H54 (cell line): ENCODE measurements at regions not wholly inside any gene's neighbourhood (a gene's known extent, or its start where the extent isn't known, plus 50 kb on each side); places are given as distances from the start of the nearest gene placed in this dataset.
"Not testable (repeated sequence)": the region's sequence is repeated elsewhere in the genome, so short reads cannot be mapped to it uniquely, and the experiment has no call there.

Experiments used
- DNase-seq: peaks from one replicate; pipeline ENCODE4 v3.0.0; 2011; ENCODE audit warnings: low spot score, mixed read lengths; ENCODE audit not compliant: insufficient read length
- FAIRE-seq: peaks from 3 replicates; lab custom pipeline; 2011; peaks lifted over from hg19 to GRCh38; lab: Jason Lieb, UNC
- POLR2A ChIP-seq: IDR thresholded peaks from 2 replicates; pipeline ENCODE4 v1.6.1; 2011; ENCODE audit warnings: low read depth, mild to moderate bottlenecking, low read length

DNA sequence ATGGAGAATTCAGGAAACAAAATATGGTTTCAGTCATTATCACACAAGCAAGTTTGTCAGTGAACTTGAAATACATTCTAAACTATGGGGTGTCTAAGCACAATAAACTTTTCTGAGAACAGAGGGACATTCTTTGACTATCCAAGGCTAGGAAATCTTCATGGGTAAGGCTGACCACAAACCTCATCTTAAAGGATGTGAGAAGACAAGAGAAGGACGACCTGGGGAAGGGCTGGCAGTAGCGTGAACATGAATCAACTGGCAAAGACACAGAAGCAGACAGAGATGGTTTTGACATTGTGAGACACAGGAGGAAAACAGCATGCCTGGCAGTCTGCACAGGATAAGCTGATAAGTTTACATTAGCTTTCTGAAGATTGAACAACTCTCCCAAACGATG lies 752.4 kb upstream of the SLC8A1 start:
- TF ChIP-seq POLR2A: no peak
- no peak for FAIRE-seq
- DNase-seq: no peak

DNA sequence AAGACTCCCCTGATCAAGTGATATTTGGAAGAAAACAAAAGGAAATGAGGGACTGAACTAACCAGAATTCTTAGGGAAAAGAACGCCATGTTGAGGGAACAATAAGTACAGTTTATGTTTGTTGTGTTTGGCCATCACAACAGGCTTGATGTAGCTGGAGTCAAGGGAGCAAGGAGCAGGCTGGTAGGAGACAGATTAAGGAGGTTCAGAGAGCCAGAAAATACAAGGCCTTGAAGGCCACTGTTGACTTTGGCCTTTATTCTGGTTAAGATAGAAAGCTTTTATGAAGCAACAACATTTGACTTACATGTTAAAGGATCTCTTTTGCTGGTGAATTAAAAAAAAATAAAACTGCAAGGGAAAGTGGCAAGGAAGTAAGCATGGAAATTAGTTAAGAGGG lies 754.1 kb upstream of the SLC8A1 start:
- no peak for FAIRE-seq
- no peak for TF ChIP-seq POLR2A
- DNase-seq: no peak

DNA sequence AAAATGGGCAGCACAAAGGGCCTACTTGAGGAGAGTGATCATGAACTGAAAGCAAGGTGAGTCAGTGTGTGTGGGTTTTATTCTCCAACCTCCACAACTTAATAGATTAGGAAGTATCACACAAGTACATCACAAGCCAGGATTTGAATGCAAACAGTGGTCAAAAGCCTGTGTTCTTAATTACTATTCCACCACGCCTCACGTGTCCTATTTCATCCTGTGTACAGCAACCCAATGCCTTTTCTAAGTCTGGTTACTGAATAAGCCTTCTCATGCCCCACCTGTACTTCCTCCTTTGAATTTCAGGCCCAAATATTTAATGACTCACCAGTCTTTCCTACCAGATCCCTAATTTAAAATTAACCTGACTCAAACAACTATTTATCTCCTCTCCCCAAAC lies 755.7 kb upstream of the SLC8A1 start:
- no peak for FAIRE-seq
- no peak for DNase-seq
- TF ChIP-seq POLR2A: no peak

DNA sequence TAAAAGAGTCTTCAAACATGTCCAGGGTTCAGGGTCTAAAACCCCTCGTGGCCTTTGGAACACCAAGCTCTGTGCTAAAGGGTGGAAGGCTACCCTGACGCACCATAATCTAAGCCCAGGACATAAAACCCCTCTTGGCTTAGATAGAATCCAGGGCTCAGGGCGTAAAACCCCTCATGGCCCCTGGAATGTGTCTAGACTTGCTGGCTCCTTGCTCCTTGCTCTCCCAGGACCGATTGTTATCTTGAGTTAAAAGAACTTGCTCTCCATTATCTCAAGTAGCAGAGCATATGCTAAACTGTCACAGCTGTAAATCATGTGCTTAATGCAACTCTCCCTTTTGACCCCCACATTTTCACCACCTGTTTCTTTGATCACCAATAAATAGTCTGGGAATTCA lies 758.1 kb upstream of the SLC8A1 start:
- DNase-seq, FAIRE-seq: not testable (repeated sequence)

DNA sequence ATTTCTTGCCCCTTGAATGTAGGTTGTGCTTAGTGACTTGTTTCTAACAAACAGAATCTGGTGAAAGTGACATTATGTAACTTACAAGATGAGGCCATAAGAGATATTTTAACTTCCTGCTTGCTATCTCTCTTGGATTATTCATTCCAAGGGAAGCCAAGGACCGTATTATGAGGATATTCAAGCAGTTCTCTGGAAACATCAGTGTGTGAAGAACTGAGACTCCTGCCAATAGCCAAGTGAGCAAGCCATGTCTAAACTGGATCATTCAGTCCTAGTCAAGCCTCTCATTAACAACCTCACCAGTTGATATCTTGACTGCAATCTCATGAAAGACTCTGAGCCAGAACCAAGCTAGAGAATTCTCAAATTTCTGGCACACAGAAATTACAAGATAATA lies 765.1 kb upstream of the SLC8A1 start:
- TF ChIP-seq POLR2A: no peak
- DNase-seq: no peak

DNA sequence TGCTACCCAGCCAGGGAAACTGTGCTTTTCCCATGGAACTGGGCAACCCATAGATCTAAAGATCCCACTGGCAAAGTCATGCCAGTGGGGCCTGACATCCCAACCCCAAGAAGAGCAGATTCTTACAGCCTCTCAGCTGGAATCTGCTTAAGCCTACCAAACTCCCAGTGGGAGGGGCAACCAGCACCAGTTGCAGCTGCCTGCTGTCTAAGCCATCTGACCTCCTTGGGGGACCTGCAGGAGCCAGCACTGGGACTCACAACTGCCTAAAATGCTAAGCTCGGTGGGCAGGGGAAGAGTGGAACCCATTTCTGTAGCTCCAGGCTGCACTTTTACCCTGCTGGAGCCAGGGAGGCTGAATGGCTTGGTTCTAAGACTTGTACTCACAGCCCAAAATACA lies 770.7 kb upstream of the SLC8A1 start:
- no peak for TF ChIP-seq POLR2A

More for the DNA sequence above, 765.1 kb upstream of the SLC8A1 start:
- no peak for FAIRE-seq

DNA sequence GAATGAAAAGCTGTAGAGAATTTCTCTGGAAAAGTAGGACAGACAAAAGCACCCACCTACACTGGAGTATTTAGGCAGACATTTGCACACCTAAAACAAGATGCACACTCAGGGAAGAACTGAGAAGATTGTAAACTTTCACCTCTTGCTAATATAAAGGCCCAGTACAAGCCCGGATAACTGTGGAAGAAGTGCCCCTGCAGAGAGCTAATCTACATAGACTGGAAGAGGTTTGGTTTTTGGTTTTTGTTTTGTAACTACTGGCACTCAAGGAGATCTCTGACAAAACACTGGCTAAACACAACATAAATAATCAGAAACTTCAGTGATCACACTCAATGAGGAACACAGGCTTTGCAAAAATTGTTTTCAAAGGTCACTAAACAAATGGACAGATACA lies 782.2 kb upstream of the SLC8A1 start:
- TF ChIP-seq POLR2A: no peak
- FAIRE-seq: no peak
- DNase-seq: no peak

More for the DNA sequence above, 770.7 kb upstream of the SLC8A1 start:
- FAIRE-seq: no peak
- DNase-seq: no peak

DNA sequence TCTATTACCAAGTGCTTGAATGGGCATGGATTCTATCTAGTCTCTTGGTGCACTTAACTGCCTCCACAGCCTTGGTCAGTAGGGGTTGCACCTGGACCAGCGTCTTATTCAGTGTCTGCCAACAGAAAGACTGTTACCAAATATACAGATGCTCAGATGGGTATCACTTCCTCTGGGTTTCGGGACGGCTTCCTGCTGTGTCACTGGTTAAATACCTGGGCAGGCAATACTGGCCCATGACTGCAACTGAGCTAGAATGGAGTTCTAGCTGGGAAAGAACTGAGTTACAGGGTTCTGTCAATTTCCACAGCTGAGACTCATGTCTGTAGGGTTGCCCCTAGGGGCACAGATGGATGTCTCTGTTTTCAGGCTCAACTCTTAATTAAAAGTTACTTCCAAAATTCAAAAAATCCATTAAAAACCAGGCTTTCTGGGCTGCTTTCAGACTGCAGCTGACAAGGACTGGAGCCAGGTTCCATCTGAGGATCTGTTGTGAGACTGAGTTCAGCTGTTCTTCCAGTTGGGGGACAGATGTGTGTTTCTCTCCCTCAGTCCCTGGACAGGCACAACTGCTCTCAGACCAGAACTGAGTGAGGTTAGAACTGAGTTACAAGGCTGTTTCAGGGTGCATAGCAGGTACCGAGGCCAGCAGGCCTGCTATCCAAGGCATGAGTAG lies 789.6 kb upstream of the SLC8A1 start:
- no peak for DNase-seq
- no peak for TF ChIP-seq POLR2A
- FAIRE-seq: no peak

DNA sequence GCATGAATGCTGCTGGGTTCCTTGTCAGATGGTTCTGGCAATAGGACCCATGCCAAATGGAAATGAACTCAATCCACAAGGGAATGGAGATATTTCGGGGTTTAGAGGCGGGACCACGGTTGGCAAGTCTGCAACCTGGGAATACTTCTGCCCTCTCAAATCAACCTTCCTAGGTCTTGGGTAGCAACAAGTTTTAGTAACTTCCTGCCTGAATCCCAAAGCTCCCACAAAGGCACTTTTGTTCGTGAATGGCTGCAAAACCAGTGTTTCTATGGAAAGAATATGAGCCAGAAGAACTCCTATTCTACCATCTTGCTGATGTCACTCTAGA lies 790.1 kb upstream of the SLC8A1 start:
- FAIRE-seq (no peak), DNase-seq (no peak)
- TF ChIP-seq POLR2A: no peak

DNA sequence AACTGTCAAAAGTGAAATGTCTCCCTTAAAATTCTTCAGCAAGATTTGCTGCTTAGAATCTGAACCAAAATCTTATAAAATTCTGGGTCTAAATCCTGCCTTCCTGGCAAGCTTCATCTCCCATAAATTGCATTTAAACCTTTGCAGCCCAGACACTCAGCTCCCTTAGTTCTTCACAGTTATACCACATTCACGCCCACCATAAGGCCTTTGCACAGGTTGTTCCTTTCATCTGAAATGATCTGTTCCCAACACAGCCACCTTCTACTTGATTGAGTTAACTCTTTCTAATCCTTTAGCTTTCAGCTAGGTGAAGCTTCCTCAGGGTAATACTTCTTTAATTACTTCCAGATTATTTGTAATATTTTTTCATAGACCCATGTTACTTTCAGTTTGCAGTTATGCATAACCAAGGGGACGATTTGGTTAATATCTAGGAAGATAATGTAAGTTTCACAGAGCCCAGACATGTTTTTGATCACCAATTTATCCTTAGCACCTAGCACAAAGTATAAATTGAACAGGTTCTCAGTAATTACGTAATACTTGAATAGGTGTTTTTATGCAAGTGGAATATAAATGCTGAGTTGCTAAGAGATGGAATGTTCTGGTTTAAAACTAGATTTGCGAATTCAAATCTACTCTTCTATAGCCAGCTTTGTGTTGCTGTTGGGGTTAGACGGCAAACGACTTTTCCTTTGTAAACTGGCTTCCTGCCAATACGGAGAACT lies 779.7 kb upstream of the PKDCC start:
- DNase-seq: no peak
- FAIRE-seq: no peak
- TF ChIP-seq POLR2A: no peak

DNA sequence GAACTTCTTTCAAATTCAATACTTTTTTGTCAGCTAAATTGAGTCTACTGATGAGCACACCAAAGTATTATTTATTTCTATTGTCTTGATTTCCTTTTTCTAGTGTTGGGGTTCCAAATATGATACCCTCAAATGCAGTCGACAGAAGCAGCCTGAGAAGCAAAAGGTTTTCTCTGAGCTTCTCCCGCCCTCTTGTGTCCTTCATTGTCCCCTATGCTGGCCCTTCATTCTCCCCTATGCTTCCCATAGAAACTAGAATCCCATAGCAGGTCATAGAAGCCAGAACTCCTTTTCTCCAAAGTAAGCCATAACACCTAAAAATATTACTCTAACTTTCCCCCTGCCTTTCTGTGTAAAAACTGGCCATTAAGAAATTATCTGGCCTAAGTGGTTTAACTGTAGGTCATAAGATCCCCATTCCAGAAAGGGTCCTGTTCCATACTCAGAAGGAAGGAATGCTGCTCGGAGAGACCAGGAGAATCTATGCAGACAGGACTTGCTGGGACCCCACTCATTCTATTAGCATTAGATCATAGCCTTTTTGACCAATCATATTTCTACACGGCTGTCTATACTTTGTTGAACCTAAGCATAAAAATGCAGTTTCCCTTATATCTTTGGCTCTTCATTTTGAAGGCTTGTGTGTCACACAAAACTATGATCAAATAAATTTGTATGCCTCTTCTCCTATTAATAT lies 764.6 kb upstream of the PKDCC start:
- DNase-seq (no peak), FAIRE-seq (no peak)
- no peak for TF ChIP-seq POLR2A

DNA sequence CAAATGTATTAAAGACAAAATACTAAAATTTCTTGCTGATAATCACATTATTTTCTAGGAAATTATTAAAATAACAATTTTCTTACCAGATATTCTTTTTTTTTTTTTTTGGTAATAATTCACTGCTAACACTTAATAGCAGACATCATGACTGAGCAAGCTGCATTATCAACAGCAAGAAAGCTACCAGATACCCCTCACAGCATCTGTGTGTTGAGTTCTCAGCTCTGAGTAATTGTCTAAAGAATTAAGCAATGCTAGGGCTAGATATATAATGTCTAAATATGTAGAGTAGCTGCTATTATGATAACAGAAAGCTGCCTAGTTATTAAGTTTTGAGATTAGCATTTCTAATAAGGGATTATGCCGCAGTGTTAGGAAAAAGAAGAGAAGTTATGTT lies 754.3 kb upstream of the PKDCC start:
- no peak for DNase-seq
- no peak for FAIRE-seq
- TF ChIP-seq POLR2A: no peak

DNA sequence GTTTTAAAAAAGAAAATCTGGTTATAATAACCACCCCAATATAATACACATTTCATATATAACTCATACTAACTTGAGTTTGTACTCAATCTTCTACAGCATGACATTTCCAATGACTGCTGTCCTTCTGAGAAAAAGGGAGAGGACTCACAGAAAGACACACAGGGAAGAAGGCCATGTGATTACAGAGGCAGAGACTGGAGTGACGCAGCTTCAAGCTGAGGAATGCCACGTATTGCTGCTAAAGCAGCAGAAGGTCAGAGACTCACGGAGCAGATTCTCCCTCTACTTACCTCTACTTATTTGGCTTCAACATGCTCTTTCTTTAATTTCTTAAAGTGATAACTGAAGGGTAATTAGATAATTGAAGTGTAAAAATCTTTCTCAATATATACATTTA lies 753.5 kb upstream of the PKDCC start:
- TF ChIP-seq POLR2A: no peak
- DNase-seq: no peak
- FAIRE-seq: no peak

DNA sequence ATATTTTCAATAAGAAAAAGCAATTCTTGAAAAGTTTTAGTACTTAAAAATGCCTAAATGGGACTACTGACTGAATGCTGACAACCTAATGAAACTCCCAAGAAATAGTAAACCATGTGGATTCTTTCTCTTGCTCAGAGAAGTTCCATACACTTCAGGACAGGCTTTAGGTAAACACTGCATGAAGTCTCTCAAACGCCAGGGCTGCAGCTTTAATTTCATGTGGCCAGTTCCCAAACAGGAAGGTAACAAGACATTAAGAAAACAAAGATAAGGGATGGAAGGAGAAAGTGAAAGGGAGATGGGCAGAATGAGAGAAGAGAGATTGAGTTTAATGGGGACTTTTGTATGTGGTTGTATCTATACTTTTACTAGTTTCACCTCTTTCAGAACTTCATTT lies 734.7 kb upstream of the PKDCC start:
- no peak for DNase-seq

More for the DNA sequence above, 734.7 kb upstream of the PKDCC start:
- TF ChIP-seq POLR2A: no peak
- no peak for FAIRE-seq
